Lung microvascular endothelial cell (primary cell): ENCODE measurements at regions not wholly inside any gene's neighbourhood (a gene's known extent, or its start where the extent isn't known, plus 50 kb on each side); places are given as distances from the start of the nearest gene placed in this dataset.

Experiments
- DNase-seq, 2 donors: peaks; one replicate each; pipeline versions ENCODE4 v3.0.0 to v3.0.0-alpha.2; 2010; ENCODE audit warnings: low read depth in 2 of 2

DNA sequence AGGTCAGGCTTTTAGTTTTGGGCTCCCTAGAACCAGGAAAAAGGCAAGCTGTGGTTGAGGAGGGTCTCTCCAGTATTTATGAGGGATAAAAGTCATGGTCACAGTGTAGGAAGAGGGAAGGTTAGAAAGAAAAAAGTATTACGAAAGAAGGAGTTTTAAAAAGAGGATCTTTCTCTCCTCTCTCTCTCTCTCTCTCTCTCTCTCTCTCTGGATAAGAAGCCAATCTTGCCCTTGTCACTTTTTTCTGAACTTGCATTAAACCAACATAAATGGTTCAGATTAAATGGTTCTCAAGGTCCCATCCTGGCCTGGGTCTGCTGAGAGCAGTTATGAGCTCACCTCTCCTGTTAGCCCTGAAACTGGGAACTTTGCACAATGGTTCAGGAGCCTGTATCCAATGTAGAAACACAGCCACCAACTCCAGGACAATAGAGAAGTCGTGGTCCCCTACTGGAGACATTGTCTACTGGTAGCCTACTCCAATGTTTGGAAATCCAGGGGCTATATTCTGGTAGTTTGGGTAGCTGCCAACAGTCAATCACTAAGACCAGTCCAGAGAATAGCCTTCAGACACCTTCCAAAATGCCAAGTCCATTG is 131.9 kb downstream of the DAD1 start:
- DNase-seq = no peak

DNA sequence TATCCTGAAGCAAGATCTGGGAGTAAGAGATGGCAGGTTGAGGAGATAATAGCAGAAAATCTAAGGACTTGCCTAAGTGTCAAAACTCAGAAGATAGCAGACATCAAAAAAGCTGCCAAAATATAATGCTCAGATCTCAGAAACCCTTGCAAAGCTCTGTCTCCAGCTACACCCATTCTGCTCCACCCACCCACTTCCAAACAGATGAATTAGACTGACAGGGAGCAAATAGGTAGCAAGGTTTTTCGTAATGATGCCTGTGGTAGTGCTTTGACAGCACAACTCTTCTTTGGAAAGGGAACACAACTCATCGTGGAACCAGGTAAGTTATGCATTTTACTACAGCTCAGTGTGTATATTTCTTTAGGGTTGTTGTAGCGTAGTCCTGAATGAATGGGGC is 132.6 kb downstream of the DAD1 start:
- no peak for DNase-seq

DNA sequence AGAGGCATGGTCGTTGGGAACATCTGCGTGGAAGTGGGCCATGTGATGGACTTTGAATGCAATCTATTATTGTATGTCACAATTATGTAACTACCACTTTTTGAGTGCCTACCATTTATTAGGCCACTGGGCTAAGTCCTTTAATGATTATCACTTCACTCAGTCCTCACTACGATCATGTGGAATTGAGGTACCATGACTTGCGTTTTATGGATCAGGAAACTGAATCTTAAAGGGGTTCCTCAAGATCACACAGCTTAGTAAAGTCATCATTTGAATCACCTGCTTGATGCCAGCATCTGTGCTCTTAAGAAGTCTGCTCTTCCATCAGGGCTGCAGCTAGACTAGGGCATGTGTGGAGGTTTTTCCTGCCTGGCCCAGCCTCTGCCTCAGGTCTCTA is 136.7 kb downstream of the DAD1 start:
- DNase-seq = no peak

DNA sequence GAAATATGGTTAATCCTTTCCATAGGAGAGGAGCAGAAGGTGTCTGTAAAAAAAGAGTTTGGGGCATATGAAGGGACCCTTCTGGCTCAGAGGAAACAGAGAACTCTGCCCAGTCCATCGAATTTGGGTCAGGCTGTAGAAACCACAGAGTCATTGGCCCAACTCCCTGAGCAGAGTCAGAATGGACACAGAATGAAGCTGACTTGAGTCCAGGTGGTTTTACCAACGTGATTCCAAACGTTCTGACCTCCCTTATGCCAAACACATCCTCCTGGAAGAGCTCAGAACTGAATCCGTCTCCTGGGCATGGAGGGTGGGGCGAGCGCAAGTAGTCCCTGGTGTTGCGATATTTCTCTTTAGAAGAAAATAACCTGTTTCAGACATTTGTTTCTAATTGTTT is 138.8 kb downstream of the DAD1 start:
- no peak for DNase-seq

DNA sequence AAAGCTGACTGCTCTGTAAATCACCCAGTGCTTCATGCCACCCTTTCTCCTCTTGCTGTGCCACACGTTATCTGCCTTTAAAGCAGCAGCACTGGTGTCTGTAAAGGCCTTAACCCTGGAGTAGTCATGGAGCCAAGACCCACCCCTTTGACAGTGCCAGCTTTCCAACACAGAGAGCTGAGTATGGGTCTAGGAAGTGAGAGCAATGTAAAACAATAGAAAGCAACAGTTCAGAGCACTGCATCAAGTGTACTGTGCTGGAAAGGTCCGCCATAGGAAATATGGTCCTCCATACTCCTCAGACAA is 139.5 kb downstream of the DAD1 start:
- DNase-seq = peak in 1 of 2 donors; percentile 60

DNA sequence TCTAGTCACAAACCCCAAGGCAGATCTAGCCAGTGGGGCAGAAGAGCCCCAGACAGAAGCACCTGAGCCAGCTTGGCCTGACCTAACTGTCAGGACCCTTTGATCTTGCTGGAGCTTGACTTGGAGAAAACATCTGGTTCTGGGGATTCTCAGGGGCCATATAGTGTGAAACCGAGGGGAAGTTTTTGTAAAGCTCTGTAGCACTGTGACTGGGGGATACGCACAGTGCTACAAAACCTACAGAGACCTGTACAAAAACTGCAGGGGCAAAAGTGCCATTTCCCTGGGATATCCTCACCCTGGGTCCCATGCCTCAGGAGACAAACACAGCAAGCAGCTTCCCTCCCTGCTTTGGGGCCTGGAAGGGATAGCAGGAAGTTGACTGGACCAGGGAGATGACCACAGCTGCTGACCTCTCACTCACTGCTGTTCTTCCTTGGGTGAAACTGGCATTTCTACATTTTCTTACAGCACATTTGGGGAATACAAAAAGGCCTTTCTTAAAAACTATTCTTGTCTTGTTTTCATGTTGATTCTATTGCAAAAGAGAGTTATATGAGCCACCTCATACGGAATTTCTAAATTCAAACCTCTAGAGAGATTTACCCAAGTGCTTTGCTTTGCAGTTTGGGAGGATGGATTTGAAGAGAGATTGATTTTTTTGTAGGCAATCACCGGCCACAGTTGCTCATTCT is 140.0 kb downstream of the DAD1 start:
- DNase-seq = peak in 1 of 2 donors; percentile 22

DNA sequence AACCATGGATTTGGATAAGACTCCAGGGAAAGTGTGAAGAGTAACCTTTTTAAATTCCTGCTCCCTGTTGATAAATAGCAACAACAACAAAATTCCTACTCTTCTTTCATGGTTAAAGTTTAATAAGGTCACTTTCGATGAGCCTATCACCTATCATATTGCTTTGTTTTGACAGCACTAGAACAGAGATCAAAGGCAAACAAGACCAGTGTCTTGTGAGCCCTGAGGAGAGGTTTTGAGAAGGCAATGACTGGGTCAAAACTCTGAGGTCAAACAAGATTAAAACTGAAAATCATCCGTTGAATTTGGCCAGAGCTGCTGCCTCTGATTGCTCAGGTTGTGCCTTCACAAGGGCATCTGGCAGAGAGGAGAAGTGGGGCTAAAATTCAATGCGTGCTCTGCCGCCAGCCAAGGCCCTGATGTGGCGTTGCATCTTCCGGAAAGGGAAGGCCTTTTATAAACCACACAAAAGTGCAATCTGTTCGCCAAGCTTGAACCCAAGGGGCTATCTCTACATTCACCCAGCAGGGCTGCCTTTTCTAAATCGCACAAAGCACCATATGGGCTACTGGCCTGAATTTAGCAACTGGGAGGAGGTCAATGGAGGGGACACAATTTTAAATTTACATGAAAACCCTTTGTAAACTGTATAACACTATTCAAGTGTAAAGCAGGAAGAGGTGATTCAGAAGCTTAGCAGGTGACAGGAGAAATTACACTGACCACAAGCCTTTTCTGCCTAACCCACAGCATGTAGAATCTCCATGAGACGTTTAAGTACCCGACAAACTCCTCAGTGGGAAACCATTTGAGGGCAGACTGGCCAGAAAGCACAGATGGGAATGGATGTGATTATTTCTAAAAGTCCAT is 140.8 kb downstream of the DAD1 start:
- no peak for DNase-seq

DNA sequence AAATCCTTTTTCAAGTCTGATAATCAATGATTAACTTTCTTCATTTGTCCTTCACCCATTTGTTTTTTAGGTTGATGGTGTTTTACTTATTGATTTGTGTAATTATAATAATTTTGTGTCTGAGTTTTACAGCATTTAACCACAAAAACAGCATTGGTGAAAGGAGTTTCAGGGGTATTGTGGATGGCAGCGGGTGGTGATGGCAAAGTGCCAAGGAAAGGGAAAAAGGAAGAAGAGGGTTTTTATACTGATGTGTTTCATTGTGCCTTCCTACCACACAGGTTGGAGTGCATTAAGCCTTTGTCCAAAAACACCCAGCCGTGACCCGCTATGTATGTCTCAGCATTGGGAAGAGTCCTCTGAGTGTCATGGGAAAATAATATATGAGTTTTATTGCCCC is 150.3 kb downstream of the DAD1 start:
- no peak for DNase-seq

DNA sequence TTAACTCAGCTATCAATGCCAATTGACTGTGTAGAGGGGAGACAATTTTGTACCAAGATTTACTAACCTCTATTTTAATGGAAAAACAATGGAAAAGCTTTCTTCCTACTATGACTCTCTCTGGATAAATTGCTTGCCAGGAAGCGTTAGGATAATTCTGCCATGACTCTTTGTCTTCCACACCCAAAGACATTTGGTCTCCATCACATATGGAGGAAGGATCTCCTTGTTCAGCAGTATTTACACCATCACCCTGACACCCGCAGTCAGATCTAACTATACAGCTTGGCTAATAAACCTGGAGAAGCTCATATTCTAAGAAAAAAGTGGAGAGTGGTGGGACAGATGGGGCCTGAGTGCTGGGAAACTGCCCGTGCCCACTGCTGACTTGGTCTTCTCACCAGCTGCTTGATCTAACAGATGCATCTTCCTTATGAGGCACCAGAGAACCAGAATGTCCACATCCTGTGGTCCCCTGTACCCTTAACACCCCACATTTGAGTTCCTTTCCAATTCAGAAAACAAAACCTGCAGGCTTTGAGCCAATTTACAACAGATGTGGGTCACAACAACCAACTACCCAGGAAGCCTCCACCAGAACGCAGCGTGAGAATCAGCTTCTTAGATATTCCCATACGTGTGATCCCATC is 154.0 kb downstream of the DAD1 start:
- no peak for DNase-seq

DNA sequence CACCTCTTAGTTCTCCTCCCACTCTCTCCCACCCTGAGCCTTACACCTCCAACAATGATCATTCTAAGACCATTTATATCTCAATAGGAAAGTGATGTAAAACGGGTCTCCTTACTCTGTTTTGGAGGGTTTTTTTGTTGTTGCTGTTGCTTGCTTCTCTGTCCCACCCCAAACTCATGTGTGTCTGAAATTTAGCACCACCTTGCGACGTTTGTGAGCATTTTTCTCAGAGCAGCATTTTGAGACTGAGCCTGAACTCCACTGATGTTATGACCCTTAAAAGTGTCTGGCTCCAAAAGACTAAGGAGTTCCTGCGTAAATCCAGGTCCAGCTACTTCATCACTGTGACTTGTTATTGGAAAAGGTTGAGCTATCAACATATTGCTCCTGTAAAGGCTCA is 155.0 kb downstream of the DAD1 start:
- DNase-seq = no peak

DNA sequence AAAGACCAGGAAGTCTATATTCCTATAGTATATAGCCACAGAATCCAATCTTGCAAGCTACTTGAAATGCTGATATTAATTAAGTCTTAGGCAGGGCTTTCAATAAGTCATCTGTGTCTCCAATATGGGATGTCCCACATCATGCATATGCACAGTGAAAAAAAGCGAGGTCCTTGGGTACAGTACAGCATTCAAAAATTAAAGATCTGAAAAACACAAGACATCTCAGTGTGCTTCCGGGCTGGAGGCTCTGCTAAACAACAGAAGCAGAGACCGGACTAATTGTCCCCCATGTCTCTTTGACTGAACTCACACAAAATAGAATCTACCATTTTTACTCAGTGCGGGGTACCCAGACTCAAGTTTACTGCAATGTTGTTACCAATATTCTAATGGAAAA is 156.0 kb downstream of the DAD1 start:
- DNase-seq = no peak

DNA sequence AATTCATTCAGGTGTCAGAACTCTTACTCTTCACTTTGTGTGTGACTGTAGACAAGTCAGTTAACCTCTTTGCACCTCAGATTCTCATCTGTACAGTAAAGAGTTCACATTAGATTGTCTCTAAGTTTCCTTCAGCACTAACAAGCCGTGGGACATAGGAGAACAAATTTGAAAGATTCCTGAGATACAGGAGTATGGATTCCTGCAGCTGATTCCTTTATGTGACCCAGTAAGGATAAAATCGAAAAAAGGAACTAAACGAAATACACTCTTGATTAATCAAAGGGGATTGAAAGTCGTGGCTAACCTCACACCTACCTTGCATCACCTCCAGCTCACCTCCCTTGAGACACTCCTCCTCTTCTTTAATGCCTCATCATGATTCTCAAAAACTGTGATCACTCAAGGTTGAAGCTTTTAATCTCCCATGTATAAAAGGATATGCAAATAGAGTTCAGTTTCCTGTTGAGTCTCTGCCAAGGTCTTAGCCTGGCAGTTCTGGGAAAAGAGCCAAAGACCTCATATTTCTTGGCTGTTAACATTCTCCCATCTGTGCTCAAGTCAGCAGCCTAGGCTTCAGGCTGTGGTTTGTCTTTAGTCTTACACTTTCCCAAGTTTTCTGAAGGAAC is 156.6 kb downstream of the DAD1 start:
- peak; percentile 8 to 94 for DNase-seq

DNA sequence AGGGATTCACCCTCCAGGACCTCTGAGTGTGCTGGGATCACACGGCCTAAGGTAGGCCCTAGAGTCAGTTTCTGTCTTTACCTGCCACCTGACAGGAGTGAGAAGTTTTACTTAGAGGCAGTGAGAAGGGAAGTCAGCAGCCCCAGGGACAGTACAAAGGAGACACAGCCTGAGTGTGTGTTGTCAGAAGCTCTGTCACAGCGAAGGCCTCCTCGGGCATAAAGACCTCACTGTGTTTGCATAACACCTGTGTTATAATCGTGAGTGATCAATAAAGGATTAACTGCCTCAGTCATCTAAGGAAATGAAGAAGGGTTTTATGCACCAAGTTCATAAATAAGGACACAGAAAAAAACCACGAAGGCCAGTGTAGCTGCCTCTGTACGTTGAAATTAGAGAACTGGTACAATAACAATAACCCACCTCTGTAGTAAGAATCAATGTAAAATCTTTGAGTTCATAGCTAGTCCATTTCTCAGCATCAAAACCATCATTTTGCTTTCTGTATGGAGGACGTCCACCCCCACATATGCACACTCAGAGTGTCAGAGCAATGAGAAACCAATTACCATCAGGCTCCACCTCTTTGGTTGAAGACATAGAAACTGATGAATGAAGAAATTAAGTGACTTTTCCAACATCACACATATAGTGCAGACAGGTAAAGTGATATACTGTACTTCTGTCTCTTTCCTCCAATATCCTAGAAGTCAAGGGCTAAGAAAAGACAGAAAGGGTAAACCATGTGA is 159.3 kb downstream of the DAD1 start:
- DNase-seq = no peak

DNA sequence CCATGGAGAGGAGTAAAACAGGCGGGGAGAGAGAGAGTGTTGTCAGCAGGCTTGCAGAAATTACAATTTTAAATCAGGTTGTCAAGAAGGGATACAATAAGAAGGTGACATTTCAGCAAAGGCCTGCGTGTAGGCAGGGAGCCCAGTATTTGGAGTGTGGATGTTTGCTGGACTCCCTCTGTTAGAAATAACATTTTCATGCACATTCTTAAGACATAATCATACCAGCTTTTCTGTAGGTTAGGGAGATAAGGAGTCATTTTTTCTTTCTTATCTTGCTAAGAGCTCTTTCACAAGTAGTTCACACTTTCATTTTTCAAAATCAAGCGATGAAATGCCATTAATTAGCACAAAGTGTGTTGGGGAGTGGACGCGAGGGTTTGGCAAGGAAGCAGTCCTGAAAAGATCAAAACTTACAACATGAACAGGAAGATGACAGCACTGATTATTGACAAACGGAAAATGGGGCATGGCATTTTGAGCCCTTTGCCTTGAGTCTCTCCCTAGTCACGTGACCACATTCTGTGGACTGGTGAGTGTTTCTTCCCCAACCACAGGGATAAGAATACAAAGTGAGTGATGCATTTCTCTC is 160.2 kb downstream of the DAD1 start:
- peak; percentile 43 to 77 for DNase-seq

DNA sequence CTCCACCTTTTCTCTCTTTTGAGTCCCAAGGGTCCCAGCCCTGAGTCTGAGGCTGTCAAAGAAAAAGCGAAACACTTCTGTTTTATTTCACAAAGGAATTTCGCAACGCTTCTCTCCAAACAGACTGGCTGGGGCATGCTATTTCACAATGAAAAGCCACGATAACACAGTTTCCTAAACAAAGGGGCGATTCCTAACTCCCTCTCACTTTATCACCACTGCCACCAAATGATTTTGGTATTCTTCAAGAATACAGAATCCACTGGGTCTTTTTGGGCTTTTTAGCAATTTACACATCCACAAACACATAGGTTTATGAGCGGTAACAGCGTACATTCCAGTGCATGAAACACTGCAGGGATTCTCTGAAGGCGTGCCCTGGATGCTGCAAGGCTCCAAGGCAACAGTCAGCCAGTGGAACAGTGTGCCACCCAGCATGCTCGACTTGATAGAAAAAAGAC is 161.2 kb downstream of the DAD1 start:
- DNase-seq = no peak

DNA sequence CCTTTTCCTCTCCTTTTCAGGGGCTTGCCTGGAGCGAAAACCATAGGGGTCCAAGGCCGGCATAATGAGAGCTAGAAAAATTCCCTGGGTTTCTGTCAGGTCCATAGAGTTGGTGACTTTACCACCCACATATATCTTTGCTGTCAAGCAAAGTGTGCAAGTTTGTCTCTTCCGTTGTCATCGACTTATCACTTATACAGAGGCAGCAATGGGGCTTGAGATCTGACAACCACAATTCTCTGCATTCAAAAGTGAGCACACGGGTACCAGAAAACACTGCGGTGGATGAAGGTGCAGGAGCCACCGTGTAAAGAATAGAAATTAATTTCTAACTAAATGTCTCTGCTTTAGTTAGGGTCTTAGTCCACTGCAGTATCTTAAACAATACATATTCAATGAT is 162.3 kb downstream of the DAD1 start:
- no peak for DNase-seq

DNA sequence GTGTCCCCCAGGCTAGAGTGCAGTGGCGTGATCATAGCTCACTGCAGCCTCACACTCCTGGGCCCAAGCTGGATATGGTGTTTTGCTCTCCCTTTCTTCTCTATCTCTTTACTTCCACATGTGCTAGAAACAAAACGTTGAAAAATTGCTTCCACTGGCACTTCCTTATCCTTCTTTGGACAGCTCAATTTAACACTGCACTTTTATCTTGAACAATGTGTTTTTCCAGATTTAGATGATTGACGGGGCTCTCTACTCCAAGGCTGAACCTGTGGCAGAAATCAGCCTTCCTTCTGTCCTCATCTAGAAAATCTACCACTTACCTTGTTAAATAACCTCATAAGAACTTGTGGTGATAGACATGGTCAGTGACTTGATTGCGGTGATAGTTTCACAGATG is 165.1 kb downstream of the DAD1 start:
- DNase-seq = no peak

DNA sequence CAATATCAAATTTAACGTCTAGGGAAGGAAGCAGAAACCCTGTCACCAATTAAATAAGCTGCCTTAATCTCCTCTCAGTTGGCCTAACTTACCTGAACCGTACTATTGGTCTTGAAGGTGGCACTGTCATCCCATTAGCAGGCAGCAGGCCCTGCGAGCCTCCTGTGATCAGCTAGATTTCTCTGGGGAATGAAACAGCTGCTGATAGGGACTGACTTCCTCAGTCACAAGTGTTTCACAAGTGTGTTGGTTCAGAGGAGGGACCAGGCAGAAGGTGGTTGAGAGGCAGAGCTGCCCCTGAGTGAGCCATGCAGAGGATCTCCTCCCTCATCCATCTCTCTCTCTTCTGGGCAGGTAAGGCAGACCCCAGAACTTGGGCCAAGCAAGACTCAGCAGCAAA is 166.8 kb downstream of the DAD1 start:
- DNase-seq = no peak

DNA sequence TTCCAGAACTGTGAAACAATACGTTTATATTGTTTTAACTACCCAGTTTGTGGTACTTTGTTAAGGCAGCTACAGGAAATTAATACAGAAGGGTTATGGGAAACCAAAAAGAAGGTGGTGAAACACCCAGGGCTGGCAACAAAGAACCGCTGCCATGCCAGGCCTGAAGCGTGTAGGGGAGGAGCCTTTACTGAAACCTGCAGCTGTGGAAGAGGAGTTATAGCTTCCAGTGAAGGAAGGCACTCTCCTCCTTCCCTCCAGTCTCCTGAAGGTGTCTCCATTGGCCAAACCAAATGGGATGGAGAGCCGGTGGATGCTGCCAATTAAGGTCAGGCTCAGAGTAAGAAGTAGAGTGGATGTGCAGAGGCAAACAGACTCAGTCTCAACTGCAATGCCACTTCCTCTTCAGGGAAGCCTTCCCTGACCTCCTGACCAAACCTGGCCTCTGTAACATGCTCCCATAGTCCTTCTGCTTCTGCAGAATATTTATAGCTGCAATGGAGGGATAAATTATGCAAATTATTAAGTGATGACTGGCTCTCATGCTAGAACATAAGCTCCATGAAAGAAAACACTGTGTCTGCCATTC is 168.3 kb downstream of the DAD1 start:
- peak in 1 of 2 donors; percentile 6 for DNase-seq

DNA sequence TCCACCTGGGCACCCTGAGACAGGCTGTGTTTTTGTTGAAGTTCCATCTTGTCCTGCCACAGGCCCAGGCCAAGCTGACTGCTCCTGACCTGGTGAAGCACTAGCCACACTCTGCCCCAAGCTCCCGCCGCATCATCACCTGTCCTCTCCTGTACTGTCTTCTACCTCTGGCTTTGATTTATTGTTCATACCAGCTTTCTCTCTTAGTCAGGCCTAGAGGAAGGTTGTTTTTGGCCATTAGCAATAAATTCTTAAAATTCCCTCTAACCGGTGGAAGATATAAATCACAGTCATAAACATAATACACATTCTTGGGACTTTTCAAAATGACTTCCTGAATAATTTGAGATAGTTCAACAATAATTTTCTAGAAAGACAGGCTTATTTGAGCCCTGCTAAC is 169.4 kb downstream of the DAD1 start:
- peak; percentile 2 to 20 for DNase-seq
